CD14-positive monocyte (primary cell): ENCODE measurements at regions not wholly inside any gene's neighbourhood (a gene's known extent, or its start where the extent isn't known, plus 50 kb on each side); places are given as distances from the start of the nearest gene placed in this dataset.

Source experiments
- DNase-seq, 3 donors: peaks; one replicate each; pipeline ENCODE4 v3.0.0-alpha.2; 2011 to 2022
- H2AFZ ChIP-seq: 2 replicates; pipeline ENCODE4 v1.6.0; 2012; ENCODE audit warnings: mild to moderate bottlenecking, low read depth, low read length, inconsistent platforms; ENCODE audit not compliant: insufficient read depth, poor library complexity, severe bottlenecking
- H3K27ac ChIP-seq, 2 donors: 1 replicate in 1 of 2; 2 replicates in 1 of 2; pipeline ENCODE4 v1.5.1; 2012 to 2013; ENCODE audit warnings: low read length in 2 of 2, control low read depth in 1 of 2, inconsistent platforms in 1 of 2, low read depth in 1 of 2, mild to moderate bottlenecking in 1 of 2
- H3K27me3 ChIP-seq, 2 donors: one replicate each; pipeline versions ENCODE4 v1.6.0 to v1.6.1; 2011 to 2013; ENCODE audit warnings: low read length in 2 of 2; ENCODE audit not compliant: control insufficient read depth in 2 of 2, insufficient read depth in 2 of 2
- H3K36me3 ChIP-seq, 2 donors: replicated peaks in 1 of 2; 1 replicate in 1 of 2; 2 replicates in 1 of 2; pipeline versions ENCODE4 v1.5.1 to v1.6.1; 2012 to 2013; ENCODE audit warnings: low read length in 2 of 2, control low read depth in 1 of 2, inconsistent platforms in 1 of 2, mild to moderate bottlenecking in 1 of 2; ENCODE audit not compliant: insufficient read depth in 2 of 2, control insufficient read depth in 1 of 2
- H3K4me1 ChIP-seq, 2 donors: 1 replicate in 1 of 2; 2 replicates in 1 of 2; pipeline versions ENCODE4 v1.5.1 to v1.6.1; 2012 to 2013; ENCODE audit warnings: low read length in 2 of 2, control low read depth in 1 of 2, inconsistent platforms in 1 of 2, mild to moderate bottlenecking in 1 of 2, moderate library complexity in 1 of 2; ENCODE audit not compliant: insufficient read depth in 2 of 2, control insufficient read depth in 1 of 2
- H3K4me2 ChIP-seq: replicated peaks from 2 replicates; pipeline ENCODE3; 2012; ENCODE audit warnings: low read length, moderate library complexity, mild to moderate bottlenecking; ENCODE audit not compliant: poor library complexity, severe bottlenecking; ENCODE audit errors: extremely low read depth
- H3K4me3 ChIP-seq, 3 experiments: fragments of 200-600 bp in 1 of 3; sonication (generic) in 1 of 3; replicated peaks in 1 of 3; 1 replicate in 2 of 3; 2 replicates in 1 of 3; pipeline ENCODE4 v1.5.1; 2011 to 2013; ENCODE audit warnings: low read length in 3 of 3, mild to moderate bottlenecking in 3 of 3, control low read depth in 2 of 3, low read depth in 2 of 3, inconsistent platforms in 1 of 3, moderate library complexity in 1 of 3
- H3K79me2 ChIP-seq: 2 replicates; pipeline ENCODE4 v1.6.0; 2012; ENCODE audit warnings: mild to moderate bottlenecking, control low read depth, inconsistent platforms, low read length, moderate library complexity; ENCODE audit not compliant: insufficient read depth
- H3K9ac ChIP-seq: 2 replicates; pipeline ENCODE4 v1.6.0; 2017; ENCODE audit warnings: low read length, mild to moderate bottlenecking; ENCODE audit not compliant: insufficient read depth, poor library complexity, severe bottlenecking
- H3K9me3 ChIP-seq, 2 donors: replicated peaks in 1 of 2; 1 replicate in 1 of 2; 2 replicates in 1 of 2; pipeline versions ENCODE4 v1.5.1 to v1.6.1; 2012 to 2013; ENCODE audit warnings: low read length in 2 of 2, control low read depth in 1 of 2; ENCODE audit not compliant: control insufficient read depth in 1 of 2, insufficient read depth in 1 of 2
- H4K20me1 ChIP-seq: 2 replicates; pipeline ENCODE4 v1.6.0; 2012; ENCODE audit warnings: mild to moderate bottlenecking, low read length, control low read depth, moderate library complexity; ENCODE audit not compliant: insufficient read depth
- H3K27ac Mint-ChIP-seq, 7 donors: one replicate each; pipeline ENCODE4 v1.8.0; 2020; ENCODE audit warnings: mild to moderate bottlenecking in 7 of 7, mixed read lengths in 7 of 7, moderate library complexity in 6 of 7, inconsistent platforms in 2 of 7
- H3K27me3 Mint-ChIP-seq, 3 donors: one replicate each; pipeline ENCODE4 v1.8.0; 2021 to 2022; ENCODE audit warnings: low read depth in 3 of 3, mild to moderate bottlenecking in 3 of 3, mixed read lengths in 3 of 3, moderate library complexity in 3 of 3, inconsistent platforms in 1 of 3
- H3K36me3 Mint-ChIP-seq, 2 donors: one replicate each; pipeline ENCODE4 v1.8.0; 2020; ENCODE audit warnings: mixed read lengths in 2 of 2, inconsistent platforms in 1 of 2, mild to moderate bottlenecking in 1 of 2
- H3K4me1 Mint-ChIP-seq: one replicate; pipeline ENCODE4 v1.8.0; 2020; ENCODE audit warnings: mild to moderate bottlenecking, mixed read lengths
- H3K4me3 Mint-ChIP-seq, 2 donors: one replicate each; pipeline ENCODE4 v1.8.0; 2020; ENCODE audit warnings: mild to moderate bottlenecking in 2 of 2, mixed read lengths in 2 of 2, moderate library complexity in 1 of 2
- H3K9me3 Mint-ChIP-seq, 7 donors: one replicate each; pipeline ENCODE4 v1.8.0; 2020 to 2022; ENCODE audit warnings: mixed read lengths in 7 of 7, mild to moderate bottlenecking in 6 of 7, moderate library complexity in 6 of 7, inconsistent platforms in 2 of 7
- WGBS: methylation state at CpG from one replicate; pipeline ENCODE4 v1.1.5; 2013; ENCODE audit warnings: missing lambda C conversion rate; ENCODE audit not compliant: insufficient coverage; 5-methylcytosine and 5-hydroxymethylcytosine counted together
- intact Hi-C, 2 donors: fragments of 100-400 bp; cut with micrococcal nuclease; formaldehyde crosslinking; loops; one replicate each; pipeline versions ENCODE4 v1.15.0 to v1.15.1; 2023
- TF ChIP-seq, protein P1 (sequence below): fragments of 200-600 bp; IDR thresholded peaks from one replicate; pipeline ENCODE4 v1.8.0; 2022; ENCODE audit warnings: antibody characterized with exemption, mild to moderate bottlenecking

DNA sequence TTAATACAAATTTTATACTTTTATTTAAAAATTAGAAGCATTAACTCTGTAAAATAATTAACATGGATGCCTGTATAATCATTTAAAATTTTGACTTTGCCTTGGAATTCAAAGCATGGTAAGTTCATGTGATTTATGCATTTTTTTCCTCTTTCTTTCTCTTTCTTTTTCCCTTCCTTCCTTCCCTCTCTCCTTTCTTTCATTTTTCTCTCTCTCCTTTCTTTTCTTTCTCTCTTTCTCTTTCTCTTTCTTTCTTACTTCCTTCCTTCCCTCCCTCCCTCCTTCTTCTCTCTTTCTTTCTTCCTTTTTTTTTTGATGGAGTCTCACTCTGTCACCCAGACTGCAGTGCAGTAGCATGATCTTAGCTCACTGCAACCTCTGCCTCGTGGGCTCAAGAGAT, 53.8 kb upstream of the P3H2 start:
- H3K9ac ChIP-seq = no peak overlapping the region
- H4K20me1 ChIP-seq = no peaks in the 10 kb centered on the region
- peaks cover 0 to 8% (median 3%) of the 10 kb centered on the region in 7 donors for H3K9me3 Mint-ChIP-seq
- H3K4me2 ChIP-seq = no peak overlapping the region
- H2AFZ ChIP-seq = no peak overlapping the region
- intact Hi-C loops = no loop called here
- DNase-seq = no peak
- no peaks in the 10 kb centered on the region for H3K36me3 Mint-ChIP-seq
- H3K79me2 ChIP-seq = no peaks in the 10 kb centered on the region
- H3K9me3 ChIP-seq = no peaks in the 10 kb centered on the region
- peak overlapping the region in 1 of 7 donors; percentile 46 for H3K27ac Mint-ChIP-seq
- no peak overlapping the region for H3K4me3 Mint-ChIP-seq
- H3K4me1 ChIP-seq = no peaks in the 10 kb centered on the region
- H3K4me3 ChIP-seq = no peak overlapping the region
- no peaks in the 10 kb centered on the region for H3K27me3 ChIP-seq
- TF ChIP-seq, protein P1, sequence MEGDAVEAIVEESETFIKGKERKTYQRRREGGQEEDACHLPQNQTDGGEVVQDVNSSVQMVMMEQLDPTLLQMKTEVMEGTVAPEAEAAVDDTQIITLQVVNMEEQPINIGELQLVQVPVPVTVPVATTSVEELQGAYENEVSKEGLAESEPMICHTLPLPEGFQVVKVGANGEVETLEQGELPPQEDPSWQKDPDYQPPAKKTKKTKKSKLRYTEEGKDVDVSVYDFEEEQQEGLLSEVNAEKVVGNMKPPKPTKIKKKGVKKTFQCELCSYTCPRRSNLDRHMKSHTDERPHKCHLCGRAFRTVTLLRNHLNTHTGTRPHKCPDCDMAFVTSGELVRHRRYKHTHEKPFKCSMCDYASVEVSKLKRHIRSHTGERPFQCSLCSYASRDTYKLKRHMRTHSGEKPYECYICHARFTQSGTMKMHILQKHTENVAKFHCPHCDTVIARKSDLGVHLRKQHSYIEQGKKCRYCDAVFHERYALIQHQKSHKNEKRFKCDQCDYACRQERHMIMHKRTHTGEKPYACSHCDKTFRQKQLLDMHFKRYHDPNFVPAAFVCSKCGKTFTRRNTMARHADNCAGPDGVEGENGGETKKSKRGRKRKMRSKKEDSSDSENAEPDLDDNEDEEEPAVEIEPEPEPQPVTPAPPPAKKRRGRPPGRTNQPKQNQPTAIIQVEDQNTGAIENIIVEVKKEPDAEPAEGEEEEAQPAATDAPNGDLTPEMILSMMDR = no peak
- H3K27me3 Mint-ChIP-seq = peaks cover 6 to 10% (median 6%) of the 10 kb centered on the region in 3 donors
- no peaks in the 10 kb centered on the region for H3K36me3 ChIP-seq
- H3K27ac ChIP-seq = no peak overlapping the region
- no CpG with 5 or more reads among the region's 1 CpG for WGBS
- H3K4me1 Mint-ChIP-seq = peaks cover 9% of the 10 kb centered on the region

DNA sequence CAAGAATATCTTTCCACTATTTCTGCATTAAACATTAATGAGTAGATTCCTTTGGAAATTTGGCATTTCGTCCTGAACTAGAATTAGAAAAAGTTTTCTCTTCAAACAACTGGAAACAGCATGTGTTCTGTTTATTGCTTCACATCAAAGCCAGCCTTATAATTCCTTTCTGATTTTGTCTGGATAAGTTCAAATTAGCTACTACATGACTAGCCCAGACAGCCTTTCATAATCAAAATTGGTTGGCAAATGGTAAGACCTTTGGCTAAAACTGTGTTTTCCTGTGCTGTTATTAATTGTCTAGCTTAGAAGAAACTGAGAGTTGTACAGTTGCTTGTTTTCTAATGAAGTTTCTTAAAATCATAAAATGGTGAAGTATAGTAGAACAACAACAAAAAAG, 52.7 kb upstream of the P3H2 start:
- no CpG with 5 or more reads among the region's 1 CpG for WGBS
- peaks cover 0 to 8% (median 3%) of the 10 kb centered on the region in 7 donors for H3K9me3 Mint-ChIP-seq
- H3K36me3 ChIP-seq = no peaks in the 10 kb centered on the region

More for the DNA sequence above, 52.7 kb upstream of the P3H2 start:
- Mint-ChIP-seq H3K27ac (no peak overlapping the region), H3K4me3 (no peak overlapping the region), H3K4me1 (peaks cover 13% of the 10 kb centered on the region), H3K27me3 (peaks cover 6 to 10% (median 6%) of the 10 kb centered on the region in 3 donors), H3K36me3 (no peaks in the 10 kb centered on the region)
- no peaks in the 10 kb centered on the region for H3K4me1 ChIP-seq
- DNase-seq = no peak
- no peaks in the 10 kb centered on the region for H4K20me1 ChIP-seq
- H3K9ac ChIP-seq = no peak overlapping the region
- TF ChIP-seq, protein P1 = no peak
- H3K27ac ChIP-seq = no peak overlapping the region
- no peaks in the 10 kb centered on the region for H3K9me3 ChIP-seq
- no peak overlapping the region for H2AFZ ChIP-seq
- no peak overlapping the region for H3K4me2 ChIP-seq
- intact Hi-C loops = no loop called here
- H3K27me3 ChIP-seq = no peaks in the 10 kb centered on the region
- no peaks in the 10 kb centered on the region for H3K79me2 ChIP-seq
- H3K4me3 ChIP-seq = no peak overlapping the region
